Hematopoietic multipotent progenitor cell treated with erythropoietin and hydrocortisone succinate and interleukin-3 and kit ligand, for 4 days (in vitro differentiated cells): ENCODE measurements at regions not wholly inside any gene's neighbourhood (a gene's known extent, or its start where the extent isn't known, plus 50 kb on each side); places are given as distances from the start of the nearest gene placed in this dataset.

Experiments
- DNase-seq: peaks from one replicate; pipeline ENCODE4 v3.0.0-alpha.2; 2015

GRCh38 chr1:99579691-99580172, 66.2 kb upstream of the PALMD start:
- DNase-seq: no peak

- no peak for DNase-seq
Measured at GRCh38 chr1:99580451-99580850, 65.5 kb upstream of the PALMD start.

- DNase-seq: no peak
Measured at GRCh38 chr1:99587008-99587407, 58.9 kb upstream of the PALMD start.

- DNase-seq: no peak
Measured at GRCh38 chr1:99589186-99589636, 56.7 kb upstream of the PALMD start.

- DNase-seq: no peak
Measured at GRCh38 chr1:99590578-99591209, 55.2 kb upstream of the PALMD start.

GRCh38 chr1:99591886-99592285, 54.0 kb upstream of the PALMD start:
- no peak for DNase-seq

- no peak for DNase-seq
Measured at GRCh38 chr1:99594205-99594604, 51.7 kb upstream of the PALMD start.

GRCh38 chr1:99595041-99595440, 50.9 kb upstream of the PALMD start:
- no peak for DNase-seq

GRCh38 chr1:99595441-99595840, 50.5 kb upstream of the PALMD start:
- DNase-seq: no peak
